RWPE2 (cell line): ENCODE measurements at regions not wholly inside any gene's neighbourhood (a gene's known extent, or its start where the extent isn't known, plus 50 kb on each side); places are given as distances from the start of the nearest gene placed in this dataset.

Source experiments
- ATAC-seq: fragments of 200-7000 bp; cut with Tn5 transposase; 3 replicates; pipeline ENCODE4 v1.9.1; 2021; ENCODE audit warnings: low read depth
- DNase-seq: peaks from one replicate; pipeline ENCODE4 v3.0.0-alpha.2; 2020; ENCODE audit warnings: low spot score
- H3K27ac ChIP-seq: fragments of 450-650 bp; 2 replicates; pipeline ENCODE4 v1.5.1; 2017; ENCODE audit warnings: mild to moderate bottlenecking; ENCODE audit not compliant: poor library complexity, severe bottlenecking
- H3K27me3 ChIP-seq: fragments of 250-450 bp; sonication (Bioruptor Pico); 2 replicates; pipeline ENCODE4 v1.5.1; 2021; ENCODE audit warnings: mild to moderate bottlenecking, moderate library complexity; ENCODE audit not compliant: insufficient read depth, poor library complexity, severe bottlenecking
- H3K36me3 ChIP-seq: fragments of 250-450 bp; sonication (Bioruptor Pico); 2 replicates; pipeline ENCODE4 v1.5.1; 2020; ENCODE audit warnings: low read depth, mild to moderate bottlenecking, moderate library complexity
- H3K4me1 ChIP-seq: fragments of 250-450 bp; sonication (Bioruptor Pico); 2 replicates; pipeline ENCODE4 v1.5.1; 2021; ENCODE audit warnings: mild to moderate bottlenecking, moderate library complexity; ENCODE audit not compliant: insufficient read depth, poor library complexity, severe bottlenecking
- H3K4me3 ChIP-seq: fragments of 250-450 bp; sonication (Bioruptor Pico); 2 replicates; pipeline ENCODE4 v1.5.1; 2021; ENCODE audit warnings: mild to moderate bottlenecking, moderate library complexity; ENCODE audit not compliant: severe bottlenecking
- H3K9me3 ChIP-seq: fragments of 250-450 bp; sonication (Bioruptor Pico); 2 replicates; pipeline ENCODE4 v1.5.1; 2021; ENCODE audit warnings: mild to moderate bottlenecking, moderate library complexity; ENCODE audit not compliant: severe bottlenecking
- TF ChIP-seq, protein P1 (sequence below): fragments of 450-650 bp; IDR thresholded peaks from one replicate; pipeline ENCODE4 v1.5.1; 2017; ENCODE audit warnings: mild to moderate bottlenecking, moderate library complexity; ENCODE audit not compliant: poor library complexity, severe bottlenecking

DNA sequence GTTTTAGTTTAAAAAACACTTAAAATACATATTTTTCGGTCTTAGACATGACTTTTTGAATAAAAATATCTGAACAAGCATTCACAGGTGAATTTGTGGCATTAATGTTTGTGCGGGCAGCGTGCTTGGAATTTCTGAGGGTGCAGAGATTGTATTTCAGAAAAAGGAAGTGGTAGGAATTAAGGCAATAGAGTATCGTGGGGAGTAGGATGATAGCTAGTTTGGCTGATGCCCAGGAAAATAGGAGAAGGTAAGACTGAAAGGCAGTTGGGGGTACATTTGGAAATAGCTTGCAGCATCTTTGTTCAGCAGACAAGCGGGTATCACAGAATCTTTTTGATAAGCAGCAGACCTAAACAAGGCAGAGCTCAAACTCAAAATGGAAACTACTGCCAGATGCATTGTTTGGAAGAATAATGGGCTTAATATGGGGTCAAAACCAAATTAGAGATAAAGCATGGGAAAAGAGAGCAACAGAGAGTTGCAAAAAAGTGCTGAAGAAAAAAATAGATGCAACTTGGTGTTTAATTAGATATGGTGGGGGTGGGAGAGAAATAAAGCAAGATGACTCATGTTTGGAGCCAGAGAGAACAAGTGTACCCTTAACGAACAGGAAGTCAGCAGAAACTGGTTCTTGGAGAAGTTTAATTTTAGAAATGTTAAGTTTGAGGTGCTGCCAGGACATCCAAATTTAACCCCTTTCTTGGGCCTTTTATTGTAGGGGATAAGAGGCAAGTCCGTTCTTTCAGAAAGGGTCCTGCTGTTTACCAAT is 85.7 kb upstream of the ARRDC3 start:
- H3K36me3 ChIP-seq: no peaks in the 10 kb centered on the region
- H3K27ac ChIP-seq: no peak overlapping the region
- no peaks in the 10 kb centered on the region for H3K4me1 ChIP-seq
- H3K9me3 ChIP-seq: no peaks in the 10 kb centered on the region
- no peak overlapping the region for H3K4me3 ChIP-seq
- H3K27me3 ChIP-seq: no peaks in the 10 kb centered on the region
- no peak for DNase-seq
- ATAC-seq: no peak
- TF ChIP-seq, protein P1, sequence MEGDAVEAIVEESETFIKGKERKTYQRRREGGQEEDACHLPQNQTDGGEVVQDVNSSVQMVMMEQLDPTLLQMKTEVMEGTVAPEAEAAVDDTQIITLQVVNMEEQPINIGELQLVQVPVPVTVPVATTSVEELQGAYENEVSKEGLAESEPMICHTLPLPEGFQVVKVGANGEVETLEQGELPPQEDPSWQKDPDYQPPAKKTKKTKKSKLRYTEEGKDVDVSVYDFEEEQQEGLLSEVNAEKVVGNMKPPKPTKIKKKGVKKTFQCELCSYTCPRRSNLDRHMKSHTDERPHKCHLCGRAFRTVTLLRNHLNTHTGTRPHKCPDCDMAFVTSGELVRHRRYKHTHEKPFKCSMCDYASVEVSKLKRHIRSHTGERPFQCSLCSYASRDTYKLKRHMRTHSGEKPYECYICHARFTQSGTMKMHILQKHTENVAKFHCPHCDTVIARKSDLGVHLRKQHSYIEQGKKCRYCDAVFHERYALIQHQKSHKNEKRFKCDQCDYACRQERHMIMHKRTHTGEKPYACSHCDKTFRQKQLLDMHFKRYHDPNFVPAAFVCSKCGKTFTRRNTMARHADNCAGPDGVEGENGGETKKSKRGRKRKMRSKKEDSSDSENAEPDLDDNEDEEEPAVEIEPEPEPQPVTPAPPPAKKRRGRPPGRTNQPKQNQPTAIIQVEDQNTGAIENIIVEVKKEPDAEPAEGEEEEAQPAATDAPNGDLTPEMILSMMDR: no peak

DNA sequence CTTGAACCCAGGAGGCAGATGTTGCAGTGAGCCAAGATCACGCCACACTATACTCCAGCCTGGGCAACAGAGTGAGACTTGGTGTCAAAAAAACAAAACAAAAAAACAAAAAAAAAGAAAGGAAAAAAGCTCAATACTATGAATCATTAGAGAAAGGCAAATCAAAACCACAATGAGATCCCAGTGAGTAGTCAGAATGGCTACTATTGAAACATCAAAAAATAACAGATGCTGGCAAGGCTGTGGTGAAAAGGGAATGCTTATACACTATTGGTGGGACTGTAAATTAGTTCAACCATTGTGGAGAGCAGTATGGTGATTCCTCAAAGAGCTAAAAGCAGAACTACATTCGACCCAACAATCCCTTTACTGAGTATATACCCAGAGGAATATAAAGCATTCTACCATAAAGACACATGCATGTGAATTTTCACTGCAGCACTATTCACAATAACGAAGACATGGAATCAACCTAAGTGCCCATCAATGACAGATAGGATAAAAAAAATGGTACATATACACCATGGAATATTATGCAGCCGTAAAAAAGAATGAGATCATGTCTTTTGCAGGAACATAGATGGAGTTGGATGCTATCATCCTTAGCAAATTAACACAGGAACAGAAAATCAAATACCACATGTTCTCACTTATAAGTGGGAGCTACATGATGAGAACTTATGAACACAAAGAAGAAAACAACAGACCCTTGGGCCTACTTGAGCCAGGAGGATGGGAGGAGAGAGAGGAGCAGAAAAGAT is 81.9 kb upstream of the ARRDC3 start:
- no peak overlapping the region for H3K27ac ChIP-seq
- DNase-seq: no peak
- ATAC-seq: no peak

DNA sequence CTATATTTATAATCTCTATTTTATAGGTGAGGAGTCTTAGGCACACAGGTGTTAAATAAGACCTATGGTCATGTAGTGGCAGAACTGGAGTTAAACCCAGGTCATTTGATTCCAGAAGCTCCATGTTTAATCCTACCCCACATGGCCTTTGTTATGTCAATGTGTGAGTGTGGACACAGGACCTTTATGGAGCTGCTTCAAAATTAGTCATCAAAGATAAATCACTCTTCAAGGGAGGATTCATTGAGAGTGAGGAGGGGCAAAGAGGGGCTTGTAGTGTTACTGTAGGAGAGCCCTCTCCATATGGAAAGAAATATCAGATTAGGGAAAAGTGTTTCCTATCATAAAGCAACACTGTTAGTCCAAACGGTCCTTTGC is 74.6 kb upstream of the ARRDC3 start:
- DNase-seq (no peak), ATAC-seq (no peak)
- Histone ChIP-seq H3K27me3 (no peaks in the 10 kb centered on the region), H3K4me1 (no peaks in the 10 kb centered on the region), H3K27ac (no peak overlapping the region), H3K9me3 (no peaks in the 10 kb centered on the region), H3K4me3 (no peak overlapping the region), H3K36me3 (no peaks in the 10 kb centered on the region)
- TF ChIP-seq, protein P1: no peak

More for the DNA sequence above, 81.9 kb upstream of the ARRDC3 start:
- Histone ChIP-seq H3K4me1 (no peaks in the 10 kb centered on the region), H3K36me3 (no peaks in the 10 kb centered on the region), H3K9me3 (no peaks in the 10 kb centered on the region), H3K4me3 (no peak overlapping the region), H3K27me3 (no peaks in the 10 kb centered on the region)
- TF ChIP-seq, protein P1: no peak

DNA sequence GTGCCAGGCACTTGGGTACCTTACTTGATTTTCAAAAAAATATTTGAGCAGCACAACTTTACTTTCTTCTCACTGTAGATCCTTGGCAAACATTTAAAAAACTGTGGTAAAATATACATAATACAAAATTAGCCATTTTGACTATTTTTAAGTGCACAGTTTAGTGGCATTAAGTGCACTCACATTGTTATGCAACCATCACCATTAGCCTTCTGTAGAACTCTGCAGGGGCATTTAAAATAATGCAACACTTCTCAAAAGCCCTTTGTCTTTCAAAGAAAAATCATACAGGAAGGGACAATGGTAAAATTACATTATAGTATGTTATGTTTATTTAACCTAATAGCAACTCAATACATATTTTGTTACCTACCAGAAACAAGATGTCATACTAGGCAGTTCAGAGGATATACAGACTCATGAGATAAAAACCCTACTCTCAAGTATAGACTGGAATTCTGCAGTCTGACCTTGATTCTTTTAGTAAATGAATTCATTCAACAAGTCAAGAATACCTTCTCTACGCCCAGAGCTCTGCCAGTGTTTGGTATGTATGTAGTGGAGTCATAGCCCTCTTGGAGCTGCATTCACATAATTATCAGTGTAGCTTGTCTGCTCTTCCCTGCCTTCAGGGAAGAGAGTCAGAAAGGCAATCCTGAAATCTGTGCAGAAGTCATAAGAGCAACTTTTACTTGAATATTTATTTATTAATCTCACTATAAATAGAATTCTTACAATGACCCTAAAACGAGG is 74.0 kb upstream of the ARRDC3 start:
- TF ChIP-seq, protein P1: no peak
- H3K36me3 ChIP-seq: no peaks in the 10 kb centered on the region
- ATAC-seq: no peak

More for the DNA sequence above, 74.0 kb upstream of the ARRDC3 start:
- no peak overlapping the region for H3K27ac ChIP-seq
- H3K27me3 ChIP-seq: no peaks in the 10 kb centered on the region
- no peak overlapping the region for H3K4me3 ChIP-seq
- no peak for DNase-seq
- no peaks in the 10 kb centered on the region for H3K9me3 ChIP-seq
- H3K4me1 ChIP-seq: no peaks in the 10 kb centered on the region
